ENCODE measurements at regions not wholly inside any gene's neighbourhood (a gene's known extent, or its start where the extent isn't known, plus 50 kb on each side); places are given as distances from the start of the nearest gene placed in this dataset.
"Not testable (repeated sequence)": the region's sequence is repeated elsewhere in the genome, so short reads cannot be mapped to it uniquely, and the experiment has no call there.

DNA sequence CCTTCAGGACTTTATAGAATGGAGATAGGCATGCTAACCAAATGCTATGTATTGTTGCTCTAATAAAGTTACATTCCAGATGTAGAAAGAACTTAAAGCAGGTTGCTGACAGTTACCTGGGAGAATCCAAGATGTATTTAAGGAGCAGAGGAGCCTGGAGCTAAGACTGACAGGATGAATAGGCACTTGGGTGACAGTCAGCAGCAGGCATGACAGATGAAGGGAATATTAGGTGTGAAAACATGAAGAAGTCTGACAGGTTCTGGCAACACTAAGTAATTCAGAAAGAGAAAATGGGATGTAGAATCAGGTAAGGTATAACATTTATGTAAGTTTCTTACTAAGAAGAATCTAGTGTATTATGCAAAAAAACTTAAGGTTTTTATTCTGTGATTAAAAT, 232.0 kb downstream of the DSC3 start:
- TF ChIP-seq POLR2A (IDR thresholded peaks at IDR 0.05) = no peak
- TF ChIP-seq, protein P1, sequence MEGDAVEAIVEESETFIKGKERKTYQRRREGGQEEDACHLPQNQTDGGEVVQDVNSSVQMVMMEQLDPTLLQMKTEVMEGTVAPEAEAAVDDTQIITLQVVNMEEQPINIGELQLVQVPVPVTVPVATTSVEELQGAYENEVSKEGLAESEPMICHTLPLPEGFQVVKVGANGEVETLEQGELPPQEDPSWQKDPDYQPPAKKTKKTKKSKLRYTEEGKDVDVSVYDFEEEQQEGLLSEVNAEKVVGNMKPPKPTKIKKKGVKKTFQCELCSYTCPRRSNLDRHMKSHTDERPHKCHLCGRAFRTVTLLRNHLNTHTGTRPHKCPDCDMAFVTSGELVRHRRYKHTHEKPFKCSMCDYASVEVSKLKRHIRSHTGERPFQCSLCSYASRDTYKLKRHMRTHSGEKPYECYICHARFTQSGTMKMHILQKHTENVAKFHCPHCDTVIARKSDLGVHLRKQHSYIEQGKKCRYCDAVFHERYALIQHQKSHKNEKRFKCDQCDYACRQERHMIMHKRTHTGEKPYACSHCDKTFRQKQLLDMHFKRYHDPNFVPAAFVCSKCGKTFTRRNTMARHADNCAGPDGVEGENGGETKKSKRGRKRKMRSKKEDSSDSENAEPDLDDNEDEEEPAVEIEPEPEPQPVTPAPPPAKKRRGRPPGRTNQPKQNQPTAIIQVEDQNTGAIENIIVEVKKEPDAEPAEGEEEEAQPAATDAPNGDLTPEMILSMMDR (IDR thresholded peaks at IDR 0.05) = no peak
- H3K4me1 ChIP-seq = no peaks in the 10 kb centered on the region
- no peaks in the 10 kb centered on the region for H3K27me3 ChIP-seq
- intact Hi-C loops (cut with DNase I; ENCODE audit: low total_unique reads) = no loop called here
- no peak for DNase-seq
- H3K9me3 ChIP-seq = no peaks in the 10 kb centered on the region
- H3K4me3 ChIP-seq = no peak overlapping the region
- no peaks in the 10 kb centered on the region for H3K36me3 ChIP-seq
- no peak overlapping the region for H3K27ac ChIP-seq

DNA sequence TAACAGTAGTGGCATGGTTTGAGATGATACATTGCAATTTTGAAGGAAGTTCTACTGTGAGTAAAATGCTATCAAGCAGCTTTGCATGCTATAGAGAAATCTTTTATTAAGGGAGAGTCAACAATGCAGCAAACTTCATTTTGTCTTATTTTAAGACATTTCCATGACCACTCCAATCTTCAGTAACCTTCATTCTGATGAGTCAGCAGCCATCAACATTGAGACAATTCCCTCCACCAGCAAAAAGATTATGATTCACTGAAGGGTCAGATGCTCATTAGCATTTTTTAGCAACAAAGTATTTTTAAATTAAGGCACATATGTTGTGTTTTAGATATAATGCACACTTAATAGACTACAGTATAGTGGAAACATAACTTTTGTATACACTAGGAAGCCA, 235.7 kb downstream of the DSC3 start:
- H3K9me3 ChIP-seq = no peaks in the 10 kb centered on the region
- no peak overlapping the region for H3K27ac ChIP-seq
- H3K36me3 ChIP-seq = no peaks in the 10 kb centered on the region
- no peak for DNase-seq
- no peaks in the 10 kb centered on the region for H3K27me3 ChIP-seq
- H3K4me1 ChIP-seq = no peaks in the 10 kb centered on the region
- H3K4me3 ChIP-seq = no peak overlapping the region
- intact Hi-C loops (cut with DNase I; ENCODE audit: low total_unique reads) = no loop called here
- no peak for TF ChIP-seq POLR2A (IDR thresholded peaks at IDR 0.05)
- TF ChIP-seq, protein P1 (IDR thresholded peaks at IDR 0.05) = no peak

DNA sequence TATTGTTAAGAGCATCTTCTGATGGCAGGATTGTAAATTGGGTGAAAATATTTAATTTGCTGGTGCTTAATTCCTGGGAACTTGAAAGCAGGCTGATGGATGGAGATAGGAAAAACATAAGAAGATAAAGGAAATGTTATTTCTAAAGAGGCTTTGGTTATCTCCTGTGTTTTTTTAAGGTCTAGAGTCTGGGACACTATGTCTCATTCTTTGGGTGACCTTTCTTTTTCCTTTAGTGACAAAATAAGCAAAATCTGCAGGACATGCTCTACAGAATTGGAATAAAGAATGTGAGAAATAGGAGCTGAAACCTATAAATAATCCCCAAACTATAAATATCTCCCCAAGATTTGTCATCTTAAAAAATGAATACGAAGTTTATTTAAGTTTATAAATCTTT, 241.7 kb downstream of the DSC3 start:
- intact Hi-C loops (cut with DNase I; ENCODE audit: low total_unique reads) = no loop called here
- Histone ChIP-seq H3K27me3 (no peaks in the 10 kb centered on the region), H3K4me3 (no peak overlapping the region), H3K4me1 (no peaks in the 10 kb centered on the region), H3K27ac (no peak overlapping the region), H3K9me3 (no peaks in the 10 kb centered on the region), H3K36me3 (no peaks in the 10 kb centered on the region)
- TF ChIP-seq, protein P1 (IDR thresholded peaks at IDR 0.05) = no peak
- TF ChIP-seq POLR2A (IDR thresholded peaks at IDR 0.05) = no peak
- no peak for DNase-seq

DNA sequence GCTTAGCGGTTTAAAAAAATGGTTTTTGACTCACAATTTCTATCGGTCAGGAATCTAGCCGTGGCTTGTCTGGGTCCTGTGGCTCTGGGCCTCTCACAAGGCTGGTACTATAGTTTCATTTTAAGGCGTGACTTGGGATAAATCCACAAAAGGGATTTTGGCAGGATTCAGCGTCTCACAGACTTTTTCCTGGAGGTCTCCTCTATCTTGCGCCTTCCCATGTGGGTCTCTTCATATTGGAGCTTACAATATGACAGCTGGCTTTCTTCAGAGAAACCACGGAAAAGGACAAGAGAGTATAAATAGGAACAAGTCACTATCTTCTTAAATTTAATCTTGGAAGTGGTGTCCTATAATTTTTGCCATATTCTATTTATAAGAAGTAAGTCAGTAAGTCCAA, 250.5 kb downstream of the DSC3 start:
- Histone ChIP-seq H3K4me3 (no peak overlapping the region), H3K27ac (no peak overlapping the region), H3K4me1 (no peaks in the 10 kb centered on the region), H3K36me3 (no peaks in the 10 kb centered on the region), H3K27me3 (no peaks in the 10 kb centered on the region), H3K9me3 (no peaks in the 10 kb centered on the region)
- no peak for DNase-seq
- intact Hi-C loops (cut with DNase I; ENCODE audit: low total_unique reads) = no loop called here
- TF ChIP-seq, protein P1 (IDR thresholded peaks at IDR 0.05) = no peak
- no peak for TF ChIP-seq POLR2A (IDR thresholded peaks at IDR 0.05)

DNA sequence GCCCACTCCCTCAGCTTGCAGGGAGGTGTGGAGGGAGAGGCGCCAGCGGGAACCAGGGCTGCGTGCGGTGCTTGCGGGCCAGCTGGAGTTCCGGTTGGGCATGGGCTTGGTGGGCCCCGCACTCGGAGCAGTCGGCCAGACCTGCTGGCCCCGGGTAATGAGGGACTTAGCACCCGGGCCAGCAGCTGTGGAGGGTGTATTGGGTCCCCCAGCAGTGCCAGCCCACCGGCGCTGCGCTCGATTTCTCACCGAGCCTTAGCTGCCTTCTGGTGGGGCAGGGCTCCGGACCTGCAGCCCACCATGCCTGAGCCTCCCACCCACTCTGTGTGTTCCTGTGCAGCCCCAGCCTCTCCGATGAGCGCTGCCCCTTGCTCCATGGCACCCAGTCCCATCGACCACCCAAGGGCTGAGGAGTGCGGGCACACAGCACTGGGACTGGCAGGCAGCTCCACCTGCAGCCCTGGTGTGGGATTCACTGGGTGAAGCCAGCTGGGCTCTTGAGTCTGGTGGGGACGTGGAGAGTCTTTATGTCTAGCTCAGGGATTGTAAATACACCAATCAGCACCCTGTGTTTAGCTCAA, 254.0 kb downstream of the DSC3 start:
- DNase-seq; H3K27me3 ChIP-seq; intact Hi-C loops (cut with DNase I; ENCODE audit: low total_unique reads): not testable (repeated sequence)

DNA sequence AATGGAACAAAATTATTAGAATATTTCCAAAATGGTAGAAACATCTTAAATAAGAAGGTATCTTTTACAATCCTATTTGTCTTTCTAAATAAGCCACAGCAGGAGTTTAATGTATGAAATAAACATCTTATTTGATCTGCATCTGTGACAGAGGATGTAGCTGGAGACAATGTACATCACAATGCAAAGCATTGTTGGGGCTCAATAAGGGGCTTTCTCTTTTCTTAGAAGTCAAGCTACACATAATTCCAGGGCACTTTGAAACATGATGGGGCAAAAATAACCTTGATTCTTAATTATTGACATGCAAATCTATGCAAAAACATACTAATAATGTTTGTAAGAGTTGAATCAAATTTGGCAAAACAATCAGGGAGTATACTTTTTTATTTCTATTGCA, 255.1 kb downstream of the DSC3 start:
- H3K9me3 ChIP-seq = no peaks in the 10 kb centered on the region
- DNase-seq = no peak
- no peaks in the 10 kb centered on the region for H3K4me1 ChIP-seq
- H3K4me3 ChIP-seq = no peak overlapping the region
- intact Hi-C loops (cut with DNase I; ENCODE audit: low total_unique reads) = no loop called here
- no peaks in the 10 kb centered on the region for H3K27me3 ChIP-seq
- TF ChIP-seq, protein P1 (IDR thresholded peaks at IDR 0.05) = no peak
- TF ChIP-seq POLR2A (IDR thresholded peaks at IDR 0.05) = no peak
- H3K27ac ChIP-seq = no peak overlapping the region
- H3K36me3 ChIP-seq = no peaks in the 10 kb centered on the region

More for the DNA sequence above, 254.0 kb downstream of the DSC3 start:
- not testable (repeated sequence) for H3K4me3 ChIP-seq, H3K27ac ChIP-seq, H3K4me1 ChIP-seq, H3K9me3 ChIP-seq, H3K36me3 ChIP-seq

All from uterus (tissue), 3 donors.